ENCODE measurements at regions not wholly inside any gene's neighbourhood (a gene's known extent, or its start where the extent isn't known, plus 50 kb on each side); places are given as distances from the start of the nearest gene placed in this dataset.

- Histone ChIP-seq H3K36me3 (ENCODE audit: control insufficient read depth, insufficient read depth, low read length) (no peaks in the 10 kb centered on the region), H3K9me3 (no peaks in the 10 kb centered on the region; the same call in 1 of the 2 replicates), H3K4me1 (no peaks in the 10 kb centered on the region), H3K4me3 (ENCODE audit: low read depth, low read length) (no peak overlapping the region), H3K27me3 (replicated peaks; ENCODE audit: control insufficient read depth, insufficient read depth, low read length) (no peaks in the 10 kb centered on the region)
- Mint-ChIP-seq H3K27ac (ENCODE audit: unreplicated experiment) (no peak overlapping the region), H3K9me3 (ENCODE audit: unreplicated experiment) (peaks cover 24% of the 10 kb centered on the region), H3K27me3 (ENCODE audit: insufficient read depth, unreplicated experiment) (no peaks in the 10 kb centered on the region), H3K4me3 (ENCODE audit: unreplicated experiment) (no peak overlapping the region), H3K36me3 (ENCODE audit: insufficient read depth, unreplicated experiment) (no peaks in the 10 kb centered on the region), H3K4me1 (ENCODE audit: low read depth, unreplicated experiment) (no peaks in the 10 kb centered on the region)
- POLR2A ChIA-PET, result no interaction called here
- no TSS peak for BruUV-seq (replicated peaks)
- DNase-seq, result no peak
- TF ChIP-seq, protein P1, sequence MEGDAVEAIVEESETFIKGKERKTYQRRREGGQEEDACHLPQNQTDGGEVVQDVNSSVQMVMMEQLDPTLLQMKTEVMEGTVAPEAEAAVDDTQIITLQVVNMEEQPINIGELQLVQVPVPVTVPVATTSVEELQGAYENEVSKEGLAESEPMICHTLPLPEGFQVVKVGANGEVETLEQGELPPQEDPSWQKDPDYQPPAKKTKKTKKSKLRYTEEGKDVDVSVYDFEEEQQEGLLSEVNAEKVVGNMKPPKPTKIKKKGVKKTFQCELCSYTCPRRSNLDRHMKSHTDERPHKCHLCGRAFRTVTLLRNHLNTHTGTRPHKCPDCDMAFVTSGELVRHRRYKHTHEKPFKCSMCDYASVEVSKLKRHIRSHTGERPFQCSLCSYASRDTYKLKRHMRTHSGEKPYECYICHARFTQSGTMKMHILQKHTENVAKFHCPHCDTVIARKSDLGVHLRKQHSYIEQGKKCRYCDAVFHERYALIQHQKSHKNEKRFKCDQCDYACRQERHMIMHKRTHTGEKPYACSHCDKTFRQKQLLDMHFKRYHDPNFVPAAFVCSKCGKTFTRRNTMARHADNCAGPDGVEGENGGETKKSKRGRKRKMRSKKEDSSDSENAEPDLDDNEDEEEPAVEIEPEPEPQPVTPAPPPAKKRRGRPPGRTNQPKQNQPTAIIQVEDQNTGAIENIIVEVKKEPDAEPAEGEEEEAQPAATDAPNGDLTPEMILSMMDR (IDR thresholded peaks at IDR 0.05; ENCODE audit: insufficient read depth in 1 of 2, low read depth in 1 of 2, low read length in 1 of 2, severe bottlenecking in 1 of 2, unreplicated experiment in 1 of 2), result no peak
- CTCF ChIA-PET, result no interaction called here
- intact Hi-C loops (cut with micrococcal nuclease; ENCODE audit: unreplicated experiment), result no loop called here
Observed at GRCh38 chr5:3842591-3842990, 247.0 kb downstream of the IRX1 start.

DNA sequence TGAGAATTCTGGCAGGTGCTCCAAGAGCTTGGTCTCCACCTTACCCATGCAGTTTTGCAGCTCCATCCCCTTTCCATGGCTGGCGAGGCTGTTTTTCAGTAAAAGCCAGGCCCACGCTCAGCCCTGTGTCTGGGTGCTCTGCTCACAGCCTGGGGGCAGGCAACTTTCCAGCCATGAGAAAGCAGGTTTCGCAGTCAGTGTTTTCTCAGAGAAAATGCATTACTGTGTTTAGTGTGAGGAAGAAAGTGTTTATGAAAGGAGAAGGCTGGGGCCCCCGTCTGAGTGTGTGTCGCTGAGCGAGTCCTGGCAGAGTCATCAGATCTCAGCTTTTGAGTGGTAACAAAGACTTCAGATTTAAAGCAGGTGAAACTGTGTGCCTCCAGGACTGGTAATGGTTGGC lies 248.1 kb downstream of the IRX1 start:
- CTCF ChIA-PET, result no interaction called here
- H3K27ac Mint-ChIP-seq (ENCODE audit: unreplicated experiment), result no peak overlapping the region
- no peaks in the 10 kb centered on the region for H3K27me3 Mint-ChIP-seq (ENCODE audit: insufficient read depth, unreplicated experiment)
- Histone ChIP-seq H3K4me1 (no peaks in the 10 kb centered on the region), H3K27me3 (replicated peaks; ENCODE audit: control insufficient read depth, insufficient read depth, low read length) (no peaks in the 10 kb centered on the region), H3K36me3 (ENCODE audit: control insufficient read depth, insufficient read depth, low read length) (no peaks in the 10 kb centered on the region), H3K4me3 (ENCODE audit: low read depth, low read length) (no peak overlapping the region), H3K9me3 (no peaks in the 10 kb centered on the region; the same call in 1 of the 2 replicates)
- no peaks in the 10 kb centered on the region for H3K36me3 Mint-ChIP-seq (ENCODE audit: insufficient read depth, unreplicated experiment)
- intact Hi-C loops (cut with micrococcal nuclease; ENCODE audit: unreplicated experiment), result no loop called here
- TF ChIP-seq, protein P1 (IDR thresholded peaks at IDR 0.05; ENCODE audit: insufficient read depth in 1 of 2, low read depth in 1 of 2, low read length in 1 of 2, severe bottlenecking in 1 of 2, unreplicated experiment in 1 of 2), result no peak
- POLR2A ChIA-PET, result no interaction called here
- H3K4me1 Mint-ChIP-seq (ENCODE audit: low read depth, unreplicated experiment), result no peaks in the 10 kb centered on the region
- peaks cover 24% of the 10 kb centered on the region for H3K9me3 Mint-ChIP-seq (ENCODE audit: unreplicated experiment)
- BruUV-seq (replicated peaks), result no TSS peak
- no peak overlapping the region for H3K4me3 Mint-ChIP-seq (ENCODE audit: unreplicated experiment)
- DNase-seq, result no peak

- intact Hi-C loops (cut with micrococcal nuclease; ENCODE audit: unreplicated experiment), result no loop called here
- Mint-ChIP-seq H3K36me3 (ENCODE audit: insufficient read depth, unreplicated experiment) (no peaks in the 10 kb centered on the region), H3K4me1 (ENCODE audit: low read depth, unreplicated experiment) (no peaks in the 10 kb centered on the region), H3K27me3 (ENCODE audit: insufficient read depth, unreplicated experiment) (no peaks in the 10 kb centered on the region), H3K27ac (ENCODE audit: unreplicated experiment) (no peak overlapping the region), H3K4me3 (ENCODE audit: unreplicated experiment) (no peak overlapping the region), H3K9me3 (ENCODE audit: unreplicated experiment) (peaks cover 24% of the 10 kb centered on the region)
- DNase-seq, result no peak
- H3K36me3 ChIP-seq (ENCODE audit: control insufficient read depth, insufficient read depth, low read length), result no peaks in the 10 kb centered on the region
- H3K4me3 ChIP-seq (ENCODE audit: low read depth, low read length), result no peak overlapping the region
- ChIA-PET POLR2A (no interaction called here), CTCF (no interaction called here)
- no peaks in the 10 kb centered on the region for H3K27me3 ChIP-seq (replicated peaks; ENCODE audit: control insufficient read depth, insufficient read depth, low read length)
- H3K9me3 ChIP-seq, result no peaks in the 10 kb centered on the region; the same call in 1 of the 2 replicates
- H3K4me1 ChIP-seq, result no peaks in the 10 kb centered on the region
- BruUV-seq (replicated peaks), result no TSS peak
- TF ChIP-seq, protein P1 (IDR thresholded peaks at IDR 0.05; ENCODE audit: insufficient read depth in 1 of 2, low read depth in 1 of 2, low read length in 1 of 2, severe bottlenecking in 1 of 2, unreplicated experiment in 1 of 2), result no peak
Observed at GRCh38 chr5:3844266-3844665, 248.6 kb downstream of the IRX1 start.

Data from Caco-2 (cell line).